ENCODE measurements at regions not wholly inside any gene's neighbourhood (a gene's known extent, or its start where the extent isn't known, plus 50 kb on each side); places are given as distances from the start of the nearest gene placed in this dataset.

- H3K4me1 ChIP-seq (ENCODE audit: control insufficient read depth, low read length): no peaks in the 10 kb centered on the region
- H4K20me1 ChIP-seq (ENCODE audit: control insufficient read depth, insufficient read depth, low read depth, low read length): no peaks in the 10 kb centered on the region
- H3F3A ChIP-seq (ENCODE audit: control insufficient read depth, insufficient read depth): no peaks in the 10 kb centered on the region
- no peaks in the 10 kb centered on the region for H3K9me2 ChIP-seq (replicated peaks; ENCODE audit: control insufficient read depth, low read length)
- H3K36me3 ChIP-seq (ENCODE audit: control insufficient read depth, low read length): no peaks in the 10 kb centered on the region
- no peaks in the 10 kb centered on the region for H3K27me3 ChIP-seq (ENCODE audit: control insufficient read depth, low read length)
- TF ChIP-seq EZH2phosphoT487 (IDR thresholded peaks at IDR 0.05; ENCODE audit: borderline replicate concordance, low read length): no peak
- TF ChIP-seq CTCF (IDR thresholded peaks at IDR 0.05; ENCODE audit: low read depth, low read length, poor library complexity, severe bottlenecking): no peak
- H3K4me3 ChIP-seq (ENCODE audit: low read length): no peak overlapping the region
- peaks cover 8% of the 10 kb centered on the region; the same call in 1 of the 2 replicates for H3K9me3 ChIP-seq (ENCODE audit: control insufficient read depth, insufficient read depth, low read length)
- no peaks in the 10 kb centered on the region for H3K79me2 ChIP-seq (ENCODE audit: control insufficient read depth, low read length)
- H3K4me2 ChIP-seq (ENCODE audit: low read length): no peak overlapping the region
- H3K27ac ChIP-seq (ENCODE audit: low read depth, low read length): no peak overlapping the region
Measured at GRCh38 chr22:47446821-47447810, 684.7 kb downstream of the TBC1D22A start.

DNA sequence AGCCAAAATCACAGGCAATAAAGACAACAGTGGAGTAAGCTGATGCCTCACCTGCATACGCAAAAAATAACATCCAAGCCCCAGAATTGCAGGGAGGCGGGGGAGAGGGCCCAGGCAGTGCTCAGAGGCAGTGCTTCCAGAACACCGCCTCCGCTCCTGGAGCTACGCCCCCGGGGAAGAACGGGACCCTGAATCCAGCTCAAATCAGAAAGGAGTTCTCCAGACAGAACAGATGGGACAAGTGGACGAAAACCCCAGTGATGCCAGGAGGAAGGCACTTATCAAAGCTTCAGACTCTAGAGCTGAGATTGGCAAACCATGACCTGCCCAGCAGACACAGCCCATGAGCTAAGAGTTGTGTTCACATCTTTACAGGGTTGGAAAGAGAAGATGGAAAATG, 683.9 kb downstream of the TBC1D22A start:
- Histone ChIP-seq H3K9me2 (replicated peaks; ENCODE audit: control insufficient read depth, low read length) (no peaks in the 10 kb centered on the region), H3K79me2 (ENCODE audit: control insufficient read depth, low read length) (no peaks in the 10 kb centered on the region), H4K20me1 (ENCODE audit: control insufficient read depth, insufficient read depth, low read depth, low read length) (no peaks in the 10 kb centered on the region), H3K9me3 (ENCODE audit: control insufficient read depth, insufficient read depth, low read length) (peaks cover 16% of the 10 kb centered on the region; the same call in 1 of the 2 replicates), H3K27ac (ENCODE audit: low read depth, low read length) (no peak overlapping the region), H3F3A (ENCODE audit: control insufficient read depth, insufficient read depth) (no peaks in the 10 kb centered on the region), H3K4me1 (ENCODE audit: control insufficient read depth, low read length) (no peaks in the 10 kb centered on the region), H3K4me2 (ENCODE audit: low read length) (no peak overlapping the region), H3K27me3 (ENCODE audit: control insufficient read depth, low read length) (no peaks in the 10 kb centered on the region), H3K4me3 (ENCODE audit: low read length) (no peak overlapping the region), H3K36me3 (ENCODE audit: control insufficient read depth, low read length) (no peaks in the 10 kb centered on the region)
- TF ChIP-seq CTCF (IDR thresholded peaks at IDR 0.05; ENCODE audit: low read depth, low read length, poor library complexity, severe bottlenecking) (no peak), EZH2phosphoT487 (IDR thresholded peaks at IDR 0.05; ENCODE audit: borderline replicate concordance, low read length) (no peak)

GRCh38 chr22:47445716-47446290, 683.4 kb downstream of the TBC1D22A start:
- Histone ChIP-seq H3K9me3 (ENCODE audit: control insufficient read depth, insufficient read depth, low read length) (peaks cover 17% of the 10 kb centered on the region; the same call in 1 of the 2 replicates), H4K20me1 (ENCODE audit: control insufficient read depth, insufficient read depth, low read depth, low read length) (no peaks in the 10 kb centered on the region), H3K27ac (ENCODE audit: low read depth, low read length) (no peak overlapping the region), H3K4me1 (ENCODE audit: control insufficient read depth, low read length) (no peaks in the 10 kb centered on the region), H3F3A (ENCODE audit: control insufficient read depth, insufficient read depth) (no peaks in the 10 kb centered on the region), H3K4me2 (ENCODE audit: low read length) (no peak overlapping the region), H3K4me3 (ENCODE audit: low read length) (no peak overlapping the region), H3K9me2 (replicated peaks; ENCODE audit: control insufficient read depth, low read length) (no peaks in the 10 kb centered on the region), H3K79me2 (ENCODE audit: control insufficient read depth, low read length) (no peaks in the 10 kb centered on the region), H3K36me3 (ENCODE audit: control insufficient read depth, low read length) (no peaks in the 10 kb centered on the region), H3K27me3 (ENCODE audit: control insufficient read depth, low read length) (no peaks in the 10 kb centered on the region)
- no peak for TF ChIP-seq CTCF (IDR thresholded peaks at IDR 0.05; ENCODE audit: low read depth, low read length, poor library complexity, severe bottlenecking)
- no peak for TF ChIP-seq EZH2phosphoT487 (IDR thresholded peaks at IDR 0.05; ENCODE audit: borderline replicate concordance, low read length)
